ENCODE measurements at regions not wholly inside any gene's neighbourhood (a gene's known extent, or its start where the extent isn't known, plus 50 kb on each side); places are given as distances from the start of the nearest gene placed in this dataset.

- DNase-seq: no peak
Observed at GRCh38 chr11:25992294-25992693, 339.6 kb upstream of the ANO3 start.

GRCh38 chr11:25993016-25993415 lies 338.9 kb upstream of the ANO3 start:
- DNase-seq: no peak

- DNase-seq: no peak
Observed at GRCh38 chr11:26011474-26011873, 320.5 kb upstream of the ANO3 start.

- DNase-seq: no peak
Observed at GRCh38 chr11:26014456-26015115, 317.3 kb upstream of the ANO3 start.

GRCh38 chr11:26017322-26017860 lies 314.5 kb upstream of the ANO3 start:
- DNase-seq: no peak

- no peak for DNase-seq
Observed at GRCh38 chr11:26017903-26018302, 314.0 kb upstream of the ANO3 start.

GRCh38 chr11:26018336-26018735 lies 313.6 kb upstream of the ANO3 start:
- no peak for DNase-seq

GRCh38 chr11:26019386-26019785 lies 312.5 kb upstream of the ANO3 start:
- DNase-seq: no peak

- no peak for DNase-seq
Observed at GRCh38 chr11:26021017-26021416, 310.9 kb upstream of the ANO3 start.

- DNase-seq: no peak
Observed at GRCh38 chr11:26023057-26023456, 308.9 kb upstream of the ANO3 start.

GRCh38 chr11:26025676-26026075 lies 306.3 kb upstream of the ANO3 start:
- DNase-seq: no peak

GRCh38 chr11:26026078-26026477 lies 305.9 kb upstream of the ANO3 start:
- no peak for DNase-seq

- DNase-seq: no peak
Observed at GRCh38 chr11:26027887-26028286, 304.0 kb upstream of the ANO3 start.

GRCh38 chr11:26028393-26028911 lies 303.5 kb upstream of the ANO3 start:
- DNase-seq: no peak

GRCh38 chr11:26030399-26030798 lies 301.5 kb upstream of the ANO3 start:
- no peak for DNase-seq

- DNase-seq: no peak
Observed at GRCh38 chr11:26032241-26032640, 299.7 kb upstream of the ANO3 start.

GRCh38 chr11:26035696-26036095 lies 296.2 kb upstream of the ANO3 start:
- no peak for DNase-seq

GRCh38 chr11:26037716-26038115 lies 294.2 kb upstream of the ANO3 start:
- DNase-seq: no peak

GRCh38 chr11:26040339-26040738 lies 291.6 kb upstream of the ANO3 start:
- no peak for DNase-seq

GRCh38 chr11:26042113-26042512 lies 289.8 kb upstream of the ANO3 start:
- DNase-seq: no peak

GRCh38 chr11:26043665-26044064 lies 288.3 kb upstream of the ANO3 start:
- no peak for DNase-seq

GRCh38 chr11:26044389-26044788 lies 287.5 kb upstream of the ANO3 start:
- DNase-seq: no peak

- DNase-seq: no peak
Observed at GRCh38 chr11:26045082-26045481, 286.8 kb upstream of the ANO3 start.

GRCh38 chr11:26048271-26048670 lies 283.7 kb upstream of the ANO3 start:
- no peak for DNase-seq

- no peak for DNase-seq
Observed at GRCh38 chr11:26053966-26054365, 278.0 kb upstream of the ANO3 start.

Data from NCI-H2171 treated with DMSO at 0.1 percent for 48 hours (cell line).